DND-41 (cell line): ENCODE measurements at regions not wholly inside any gene's neighbourhood (a gene's known extent, or its start where the extent isn't known, plus 50 kb on each side); places are given as distances from the start of the nearest gene placed in this dataset.

Source experiments
- ATAC-seq: fragments of 200-7000 bp; cut with Tn5 transposase; 3 replicates; pipeline ENCODE4 v1.9.1; 2021; ENCODE audit warnings: low read depth; ENCODE audit not compliant: insufficient read depth
- DNase-seq: peaks from one replicate; pipeline ENCODE4 v3.0.0-alpha.2; 2020
- H2AFZ ChIP-seq: 2 replicates; pipeline ENCODE4 v1.6.0; 2012; ENCODE audit warnings: low read depth, low read length
- H3K27ac ChIP-seq: 2 replicates; pipeline ENCODE4 v1.5.1; 2012; ENCODE audit warnings: low read length, inconsistent platforms
- H3K27me3 ChIP-seq: fragments of 200-600 bp; sonication (generic); 2 replicates; pipeline ENCODE4 v1.6.0; 2012; ENCODE audit warnings: low read length, mild to moderate bottlenecking, inconsistent platforms; ENCODE audit not compliant: insufficient read depth, poor library complexity
- H3K36me3 ChIP-seq: 2 replicates; pipeline ENCODE4 v1.5.1; 2012; ENCODE audit warnings: low read length, inconsistent platforms; ENCODE audit not compliant: insufficient read depth
- H3K4me1 ChIP-seq: 2 replicates; pipeline ENCODE4 v1.5.1; 2012; ENCODE audit warnings: mild to moderate bottlenecking, low read length; ENCODE audit not compliant: insufficient read depth
- H3K4me2 ChIP-seq: 2 replicates; pipeline ENCODE4 v1.6.0; 2012; ENCODE audit warnings: mild to moderate bottlenecking, moderate library complexity, low read length, inconsistent platforms; ENCODE audit not compliant: insufficient read depth
- H3K4me3 ChIP-seq, 2 experiments: fragments of 200-600 bp in 1 of 2; shearing (Covaris generic) in 1 of 2; 2 replicates each; pipeline ENCODE4 v1.5.1; 2012 to 2016; ENCODE audit warnings: inconsistent platforms in 2 of 2, low read length in 2 of 2, mild to moderate bottlenecking in 2 of 2, low read depth in 1 of 2, moderate library complexity in 1 of 2
- H3K79me2 ChIP-seq: 2 replicates; pipeline ENCODE4 v1.6.0; 2012; ENCODE audit warnings: low read length, inconsistent platforms; ENCODE audit not compliant: insufficient read depth
- H3K9ac ChIP-seq: 2 replicates; pipeline ENCODE4 v1.6.0; 2012; ENCODE audit warnings: low read depth, mild to moderate bottlenecking, inconsistent platforms, low read length, moderate library complexity
- H3K9me3 ChIP-seq: 2 replicates; pipeline ENCODE4 v1.5.1; 2012; ENCODE audit warnings: low read length, moderate library complexity, mild to moderate bottlenecking, inconsistent platforms; ENCODE audit not compliant: insufficient read depth, severe bottlenecking
- H4K20me1 ChIP-seq: 2 replicates; pipeline ENCODE4 v1.6.0; 2012; ENCODE audit warnings: low read length; ENCODE audit not compliant: insufficient read depth
- EZH2 ChIP-seq: IDR thresholded peaks from 3 replicates; pipeline ENCODE4 v1.6.1; 2012; ENCODE audit warnings: borderline replicate concordance, low read depth, mild to moderate bottlenecking, moderate library complexity, low read length, inconsistent platforms; ENCODE audit not compliant: severe bottlenecking
- TF ChIP-seq, protein P1 (sequence below): IDR thresholded peaks from 2 replicates; pipeline ENCODE4 v1.5.1; 2012; ENCODE audit warnings: borderline replicate concordance, low read length, moderate library complexity, mild to moderate bottlenecking; ENCODE audit not compliant: poor library complexity, severe bottlenecking; ENCODE audit errors: extremely low read depth

GRCh38 chr6:115078555-115078954 lies 735.7 kb upstream of the HS3ST5 start:
- no peak overlapping the region for H3K4me2 ChIP-seq
- no peaks in the 10 kb centered on the region for H3K9me3 ChIP-seq
- TF ChIP-seq, protein P1, sequence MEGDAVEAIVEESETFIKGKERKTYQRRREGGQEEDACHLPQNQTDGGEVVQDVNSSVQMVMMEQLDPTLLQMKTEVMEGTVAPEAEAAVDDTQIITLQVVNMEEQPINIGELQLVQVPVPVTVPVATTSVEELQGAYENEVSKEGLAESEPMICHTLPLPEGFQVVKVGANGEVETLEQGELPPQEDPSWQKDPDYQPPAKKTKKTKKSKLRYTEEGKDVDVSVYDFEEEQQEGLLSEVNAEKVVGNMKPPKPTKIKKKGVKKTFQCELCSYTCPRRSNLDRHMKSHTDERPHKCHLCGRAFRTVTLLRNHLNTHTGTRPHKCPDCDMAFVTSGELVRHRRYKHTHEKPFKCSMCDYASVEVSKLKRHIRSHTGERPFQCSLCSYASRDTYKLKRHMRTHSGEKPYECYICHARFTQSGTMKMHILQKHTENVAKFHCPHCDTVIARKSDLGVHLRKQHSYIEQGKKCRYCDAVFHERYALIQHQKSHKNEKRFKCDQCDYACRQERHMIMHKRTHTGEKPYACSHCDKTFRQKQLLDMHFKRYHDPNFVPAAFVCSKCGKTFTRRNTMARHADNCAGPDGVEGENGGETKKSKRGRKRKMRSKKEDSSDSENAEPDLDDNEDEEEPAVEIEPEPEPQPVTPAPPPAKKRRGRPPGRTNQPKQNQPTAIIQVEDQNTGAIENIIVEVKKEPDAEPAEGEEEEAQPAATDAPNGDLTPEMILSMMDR = no peak
- no peak for TF ChIP-seq EZH2
- ATAC-seq = no peak
- no peak overlapping the region for H3K9ac ChIP-seq
- H3K36me3 ChIP-seq = no peaks in the 10 kb centered on the region
- H3K4me1 ChIP-seq = no peaks in the 10 kb centered on the region
- no peak overlapping the region for H3K4me3 ChIP-seq
- no peak overlapping the region for H2AFZ ChIP-seq
- DNase-seq = no peak
- H3K27me3 ChIP-seq = no peaks in the 10 kb centered on the region
- H3K27ac ChIP-seq = no peak overlapping the region
- H3K79me2 ChIP-seq = no peaks in the 10 kb centered on the region
- no peaks in the 10 kb centered on the region for H4K20me1 ChIP-seq

DNA sequence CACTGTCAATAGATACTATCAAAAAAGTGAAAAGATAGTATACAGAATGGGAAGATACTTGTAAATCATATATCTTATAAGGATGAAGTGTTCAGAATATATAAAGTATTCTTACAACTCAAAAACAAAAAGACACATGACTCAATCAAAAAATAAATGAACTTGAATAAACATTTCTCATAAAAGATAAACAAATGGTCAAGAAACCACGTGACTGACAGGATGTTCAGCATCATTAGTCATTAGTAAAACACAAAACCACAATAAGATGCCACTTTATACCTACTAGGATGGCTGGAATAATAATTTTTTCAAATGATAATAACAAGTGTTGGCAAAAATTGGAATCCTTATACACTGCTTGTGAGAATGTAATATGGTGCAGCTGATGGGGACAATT lies 729.1 kb upstream of the HS3ST5 start:
- Histone ChIP-seq H3K9me3 (no peaks in the 10 kb centered on the region), H3K36me3 (no peaks in the 10 kb centered on the region), H3K79me2 (no peaks in the 10 kb centered on the region), H3K9ac (no peak overlapping the region), H4K20me1 (no peaks in the 10 kb centered on the region), H3K4me1 (no peaks in the 10 kb centered on the region), H3K27ac (no peak overlapping the region), H3K4me3 (no peak overlapping the region), H3K4me2 (no peak overlapping the region), H3K27me3 (no peaks in the 10 kb centered on the region), H2AFZ (no peak overlapping the region)
- DNase-seq (no peak), ATAC-seq (no peak)
- TF ChIP-seq, protein P1 = no peak
- TF ChIP-seq EZH2 = no peak

GRCh38 chr6:115067690-115068447 lies 725.0 kb upstream of the HS3ST5 start:
- Histone ChIP-seq H3K36me3 (no peaks in the 10 kb centered on the region), H3K27me3 (no peaks in the 10 kb centered on the region), H3K4me2 (no peak overlapping the region), H3K9ac (no peak overlapping the region), H4K20me1 (no peaks in the 10 kb centered on the region), H3K4me1 (no peaks in the 10 kb centered on the region), H3K4me3 (no peak overlapping the region), H3K79me2 (no peaks in the 10 kb centered on the region), H3K9me3 (no peaks in the 10 kb centered on the region), H2AFZ (no peak overlapping the region), H3K27ac (no peak overlapping the region)
- no peak for TF ChIP-seq EZH2
- TF ChIP-seq, protein P1 = no peak
- DNase-seq = no peak
- ATAC-seq = no peak

DNA sequence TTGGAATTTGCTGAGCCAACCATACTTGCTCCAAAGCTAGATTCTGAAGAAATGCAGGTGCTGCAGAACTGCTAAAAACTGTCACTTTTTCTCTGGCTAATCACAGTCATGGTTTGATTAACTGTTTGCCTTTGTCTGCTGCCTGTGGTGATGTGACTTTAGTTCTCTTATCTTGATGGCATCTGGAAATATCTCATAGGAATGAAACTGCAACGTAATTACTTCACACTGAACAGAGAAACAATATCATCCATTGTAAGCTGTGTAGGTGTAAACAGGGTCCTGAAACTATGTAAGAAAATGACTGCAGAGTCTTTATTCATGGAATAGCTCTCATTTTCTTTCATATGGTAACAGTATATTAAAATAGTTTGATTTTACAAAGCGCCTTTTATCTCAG lies 721.9 kb upstream of the HS3ST5 start:
- Histone ChIP-seq H3K4me3 (no peak overlapping the region), H3K36me3 (no peaks in the 10 kb centered on the region), H3K4me2 (no peak overlapping the region), H3K27ac (no peak overlapping the region), H3K9ac (no peak overlapping the region), H3K4me1 (no peaks in the 10 kb centered on the region), H3K79me2 (no peaks in the 10 kb centered on the region), H3K9me3 (no peaks in the 10 kb centered on the region), H3K27me3 (no peaks in the 10 kb centered on the region), H2AFZ (no peak overlapping the region), H4K20me1 (no peaks in the 10 kb centered on the region)
- DNase-seq (no peak), ATAC-seq (no peak)
- no peak for TF ChIP-seq EZH2
- TF ChIP-seq, protein P1 = no peak
